Limb (tissue), 2 donors: ENCODE measurements at regions not wholly inside any gene's neighbourhood (a gene's known extent, or its start where the extent isn't known, plus 50 kb on each side); places are given as distances from the start of the nearest gene placed in this dataset.

Experiments used
- DNase-seq, 2 donors: peaks; one replicate each; pipeline ENCODE4 v3.0.0-alpha.2; 2016; ENCODE audit errors: extremely low spot score in 2 of 2

GRCh38 chr19:32165750-32166149 is 179.7 kb upstream of the ZNF507 start:
- DNase-seq: no peak

- DNase-seq: no peak
Measured at GRCh38 chr19:32166238-32166637, 179.2 kb upstream of the ZNF507 start.

GRCh38 chr19:32168111-32168510 is 177.3 kb upstream of the ZNF507 start:
- no peak for DNase-seq

- DNase-seq: no peak
Measured at GRCh38 chr19:32168606-32169005, 176.8 kb upstream of the ZNF507 start.

DNA sequence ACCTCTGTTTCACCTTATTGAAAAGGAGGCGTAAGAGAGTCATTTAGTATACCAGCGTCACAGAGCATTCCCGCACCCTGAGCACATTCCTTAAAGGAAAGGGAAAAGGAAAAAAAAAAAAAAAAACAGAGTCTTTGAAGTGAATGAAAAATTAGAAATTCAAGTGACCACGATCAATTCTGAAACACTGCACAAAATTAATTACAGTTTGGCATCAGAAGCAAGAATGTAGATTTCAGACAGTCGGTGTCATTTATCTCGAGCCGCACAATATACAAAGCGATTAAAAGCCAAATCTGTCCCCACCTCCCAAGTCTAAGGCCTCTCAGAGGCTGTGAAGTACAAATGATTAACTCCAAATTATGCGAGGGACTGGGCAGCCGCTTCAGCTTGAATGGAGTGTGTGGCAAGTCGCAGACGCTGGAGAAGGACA is 173.7 kb upstream of the ZNF507 start:
- no peak for DNase-seq

DNA sequence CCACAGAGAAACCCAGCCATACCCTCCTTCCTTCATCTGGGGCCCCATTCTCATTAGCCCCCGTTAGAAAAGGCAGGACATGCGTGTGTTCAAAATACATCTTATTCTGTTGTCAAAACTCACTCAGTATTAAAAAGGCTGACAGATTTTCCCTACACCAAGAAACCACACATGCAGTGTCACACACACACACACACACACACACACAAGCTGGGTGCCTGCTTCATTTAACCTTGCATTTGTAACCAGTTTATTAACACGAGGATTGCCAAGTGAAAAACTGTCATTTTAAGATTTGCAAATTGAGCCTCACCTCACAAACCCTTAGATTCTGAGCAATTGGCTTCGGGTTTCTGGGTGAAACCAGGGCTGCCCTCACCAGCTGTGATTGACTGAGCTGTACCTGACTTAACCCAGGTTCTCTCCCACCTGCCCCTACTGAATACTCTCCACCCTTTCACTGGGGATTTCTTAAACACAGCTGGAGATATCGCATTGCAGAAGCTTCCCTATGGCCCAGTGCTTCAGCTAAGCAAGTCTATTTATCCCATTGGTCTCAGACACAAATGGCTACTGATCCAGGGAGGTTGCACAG is 172.7 kb upstream of the ZNF507 start:
- no peak for DNase-seq

DNA sequence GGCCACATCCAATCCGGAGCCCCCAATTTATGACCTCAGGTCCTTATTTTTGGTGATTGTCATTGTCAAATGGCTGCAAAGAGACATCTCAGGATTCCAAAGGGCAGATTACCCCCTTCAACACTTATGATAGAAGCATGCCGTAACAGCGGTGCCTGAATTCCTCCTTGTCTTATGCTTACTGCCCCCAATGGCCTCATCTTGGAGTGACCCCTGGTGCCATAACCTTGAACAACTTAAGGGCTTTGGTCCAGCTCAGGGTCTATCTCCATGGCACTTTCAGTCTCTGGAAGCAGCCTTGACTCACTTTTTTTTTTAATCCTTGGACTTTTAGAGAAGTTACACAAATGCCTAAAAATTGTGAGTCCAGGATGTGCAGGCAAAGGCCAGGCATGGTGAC is 171.6 kb upstream of the ZNF507 start:
- no peak for DNase-seq

DNA sequence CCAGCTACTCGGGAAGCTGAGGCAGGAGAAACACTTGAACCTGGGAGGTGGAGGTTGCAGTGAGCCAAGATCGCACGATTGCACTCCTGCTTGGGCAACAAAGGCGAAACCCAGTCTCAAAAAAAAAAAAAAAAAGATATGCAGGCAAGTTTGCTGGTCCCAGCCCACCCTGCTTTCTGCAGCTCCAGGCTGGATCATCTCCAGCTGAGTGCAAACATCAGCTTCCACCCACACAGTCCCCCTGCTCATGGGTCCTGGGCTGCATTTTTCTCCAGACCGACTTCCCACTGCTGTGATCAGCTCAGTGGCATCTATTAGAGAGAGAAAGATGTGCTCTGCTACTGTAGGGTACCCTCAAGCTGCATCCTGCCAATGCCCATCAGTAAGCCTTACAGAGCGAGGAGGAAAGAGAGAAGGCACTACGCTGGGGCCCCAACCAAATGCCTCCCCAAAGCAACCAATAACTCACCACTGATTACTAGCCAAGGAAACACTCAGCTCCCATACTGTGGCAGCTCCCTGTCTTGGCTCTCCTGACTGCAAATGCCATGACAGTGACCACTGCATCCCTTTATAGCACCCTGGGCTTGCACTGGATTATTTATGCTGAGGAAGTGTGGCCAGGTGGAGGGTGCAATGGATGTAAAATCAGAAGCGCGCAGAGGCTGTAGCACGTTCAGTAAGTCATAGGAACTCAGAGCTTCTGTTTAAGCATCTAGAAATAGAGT is 170.9 kb upstream of the ZNF507 start:
- no peak for DNase-seq

- no peak for DNase-seq
Measured at GRCh38 chr19:32176591-32176990, 168.8 kb upstream of the ZNF507 start.

DNA sequence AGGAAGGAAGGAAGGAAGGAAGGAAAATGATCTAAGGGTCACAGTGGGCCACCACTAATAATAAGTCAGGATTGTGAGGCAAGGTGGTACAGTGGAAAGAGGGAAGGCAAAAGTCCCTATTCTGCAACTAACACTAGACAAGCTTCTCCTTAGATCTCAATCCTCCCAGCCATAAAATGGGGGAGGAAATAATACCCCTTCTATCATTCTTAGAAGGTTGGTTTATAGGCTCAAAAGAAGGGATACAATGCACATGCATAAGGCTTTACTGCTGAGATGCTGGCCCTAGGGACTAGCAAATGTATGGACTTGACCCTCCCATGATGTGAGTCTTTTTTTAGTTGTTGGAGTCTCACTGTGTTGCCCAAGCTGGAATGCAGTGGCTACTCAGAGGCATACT is 167.7 kb upstream of the ZNF507 start:
- DNase-seq: no peak

- DNase-seq: no peak
Measured at GRCh38 chr19:32178401-32178800, 167.0 kb upstream of the ZNF507 start.

DNA sequence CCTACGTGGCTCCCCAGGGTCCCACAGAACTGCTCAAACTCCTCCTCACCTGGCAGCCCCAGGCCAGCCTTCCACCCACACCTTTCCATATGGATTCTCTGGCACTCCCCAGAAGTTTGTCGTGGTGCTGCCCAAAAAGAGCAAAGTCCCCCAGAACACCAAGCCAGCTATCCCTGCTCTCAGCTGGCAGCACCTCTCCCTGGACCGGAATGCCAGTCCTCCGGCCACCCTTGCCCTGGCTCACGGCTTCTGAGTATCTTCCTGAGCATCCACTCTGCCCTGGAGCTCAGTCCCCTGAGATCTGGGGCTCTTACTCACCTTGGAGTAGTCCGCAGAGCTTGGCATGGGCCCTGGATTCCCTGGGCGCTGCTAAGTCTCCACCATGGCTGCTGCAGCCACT is 166.5 kb upstream of the ZNF507 start:
- DNase-seq: no peak

GRCh38 chr19:32181216-32181920 is 164.0 kb upstream of the ZNF507 start:
- no peak for DNase-seq

DNA sequence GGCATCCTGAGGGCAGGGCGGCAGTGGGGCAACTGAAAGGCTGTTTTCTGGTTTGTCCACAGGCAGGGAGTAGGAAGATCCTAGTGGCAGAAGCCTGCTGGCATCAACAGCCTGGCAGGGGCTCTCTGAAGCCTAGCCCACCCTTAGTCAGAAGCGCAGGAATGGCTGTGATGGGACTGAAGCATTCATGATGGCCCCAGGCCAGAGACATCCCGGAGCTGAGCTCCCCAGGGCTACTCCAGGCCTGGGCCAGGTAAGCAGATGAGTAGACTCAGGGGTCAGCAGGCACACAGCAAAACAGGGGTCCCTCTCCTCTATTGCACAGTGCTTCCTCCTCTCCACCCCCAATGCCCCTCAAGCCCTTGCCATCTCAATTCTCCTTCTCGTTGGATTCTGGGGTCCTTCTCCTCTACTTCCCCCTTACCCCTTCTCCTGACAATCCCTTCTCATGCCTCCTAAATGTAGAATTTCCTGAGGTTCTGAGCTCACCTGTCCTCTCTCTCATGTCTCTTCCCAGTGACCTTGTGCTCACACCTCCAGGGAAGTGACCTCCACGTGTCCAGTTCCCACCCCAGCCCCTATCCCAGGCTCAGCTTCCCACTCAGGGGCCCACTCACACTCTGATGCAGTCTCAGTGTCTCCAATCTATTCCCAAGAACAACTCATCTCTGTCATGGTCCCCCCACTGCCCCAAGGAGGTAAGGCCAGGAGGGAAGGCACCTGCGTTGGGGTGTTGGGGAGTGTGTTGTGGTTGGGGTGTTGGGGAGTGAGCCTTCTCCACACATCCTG is 158.7 kb upstream of the ZNF507 start:
- DNase-seq: no peak

- no peak for DNase-seq
Measured at GRCh38 chr19:32188921-32189320, 156.5 kb upstream of the ZNF507 start.

DNA sequence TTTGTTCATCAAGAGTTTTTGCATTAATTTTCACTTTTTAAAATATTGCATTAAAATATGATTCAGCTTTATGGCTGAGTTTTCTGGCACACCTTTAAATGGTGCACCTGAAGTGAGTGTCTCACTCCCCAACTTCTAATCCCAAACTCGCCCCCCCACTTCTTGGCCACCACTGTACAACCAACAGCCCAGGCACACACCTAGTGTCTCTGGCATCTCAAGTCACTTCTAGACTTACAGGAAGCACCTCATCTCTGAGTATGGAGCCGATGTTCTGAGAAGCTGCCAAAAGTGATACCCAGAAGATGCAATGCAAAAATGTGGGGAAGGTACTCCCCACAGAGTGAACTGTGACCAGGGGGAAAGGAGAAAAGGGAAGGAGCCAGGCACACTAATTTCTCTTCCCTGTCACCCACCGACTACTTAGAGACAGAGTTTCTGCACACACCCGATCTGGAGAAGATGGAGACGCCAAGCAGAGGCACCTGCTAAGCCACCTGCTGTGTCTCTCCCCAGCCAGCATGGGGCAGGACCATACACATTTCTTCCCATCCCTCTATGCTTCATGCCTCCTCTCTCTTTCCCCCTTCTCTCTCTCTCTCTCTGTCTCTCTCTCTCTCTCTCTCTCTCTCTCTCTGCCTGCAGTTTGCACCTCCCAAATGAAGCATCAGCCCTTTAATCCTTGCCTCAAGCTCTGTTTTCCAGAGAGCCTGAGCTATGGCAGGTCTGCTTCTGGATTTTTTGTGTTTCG is 155.3 kb upstream of the ZNF507 start:
- DNase-seq: peak in 1 of 2 donors; percentile 0

DNA sequence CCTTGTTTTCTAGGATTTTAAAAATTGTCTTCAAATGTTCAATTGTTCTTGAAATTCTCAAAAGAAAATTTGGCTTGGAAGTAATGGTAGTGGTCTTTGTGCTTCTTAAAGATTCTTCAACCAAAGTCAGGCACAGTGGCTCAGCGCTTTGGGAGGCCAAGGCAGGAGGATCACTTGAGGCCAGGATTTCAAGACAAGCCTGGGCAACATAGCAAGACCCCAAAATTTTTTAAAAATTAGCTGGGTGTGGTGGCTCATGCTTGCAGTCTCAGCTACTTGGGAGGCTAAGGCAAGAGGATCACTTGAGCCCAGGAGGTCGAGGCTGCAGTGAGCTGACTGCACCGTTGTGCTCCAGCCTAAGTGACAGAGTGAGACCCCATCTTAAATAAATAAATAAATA is 153.5 kb upstream of the ZNF507 start:
- DNase-seq: no peak

DNA sequence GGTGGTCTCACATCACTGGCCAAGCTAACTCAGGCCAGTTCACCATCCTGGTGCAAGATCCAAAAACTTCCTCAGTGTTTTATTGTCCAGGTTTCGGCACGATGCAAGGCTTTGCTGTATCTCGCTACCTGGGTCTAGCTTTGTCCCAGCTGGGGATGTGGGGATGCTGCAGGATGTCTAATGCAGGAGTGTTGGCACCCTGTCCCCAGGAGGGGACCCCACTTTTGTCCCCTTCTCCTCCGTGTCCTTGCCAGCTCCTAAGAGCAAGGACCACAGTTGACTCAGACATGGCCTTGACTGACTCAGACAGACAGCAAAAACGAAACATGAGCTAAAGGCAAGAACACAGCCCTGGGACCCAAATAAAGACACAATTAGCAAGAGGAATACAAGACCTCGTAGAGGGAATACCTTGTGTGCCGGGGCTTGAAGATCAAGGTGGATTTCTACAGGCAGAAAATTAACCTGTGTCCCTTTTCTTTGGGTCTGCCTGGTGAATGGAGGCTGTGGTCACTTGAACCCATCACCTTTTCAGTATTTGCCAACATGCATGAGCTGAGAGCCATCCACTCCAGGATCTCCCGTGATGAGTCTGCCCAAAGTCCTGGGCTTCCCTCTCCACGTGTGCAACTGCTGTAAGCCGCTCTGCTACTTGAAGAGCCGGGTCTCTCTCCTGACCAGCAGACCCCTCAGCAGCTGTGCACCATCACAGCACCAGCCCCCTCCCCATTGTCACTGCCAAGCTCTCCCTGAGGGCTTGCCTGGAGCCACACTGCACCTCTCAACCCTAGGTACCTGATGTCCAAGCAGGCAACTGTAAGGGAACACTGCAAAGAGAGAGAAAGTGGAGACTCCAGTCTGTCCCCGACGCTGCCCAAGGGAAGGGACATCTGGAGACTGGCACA is 149.5 kb upstream of the ZNF507 start:
- no peak for DNase-seq

DNA sequence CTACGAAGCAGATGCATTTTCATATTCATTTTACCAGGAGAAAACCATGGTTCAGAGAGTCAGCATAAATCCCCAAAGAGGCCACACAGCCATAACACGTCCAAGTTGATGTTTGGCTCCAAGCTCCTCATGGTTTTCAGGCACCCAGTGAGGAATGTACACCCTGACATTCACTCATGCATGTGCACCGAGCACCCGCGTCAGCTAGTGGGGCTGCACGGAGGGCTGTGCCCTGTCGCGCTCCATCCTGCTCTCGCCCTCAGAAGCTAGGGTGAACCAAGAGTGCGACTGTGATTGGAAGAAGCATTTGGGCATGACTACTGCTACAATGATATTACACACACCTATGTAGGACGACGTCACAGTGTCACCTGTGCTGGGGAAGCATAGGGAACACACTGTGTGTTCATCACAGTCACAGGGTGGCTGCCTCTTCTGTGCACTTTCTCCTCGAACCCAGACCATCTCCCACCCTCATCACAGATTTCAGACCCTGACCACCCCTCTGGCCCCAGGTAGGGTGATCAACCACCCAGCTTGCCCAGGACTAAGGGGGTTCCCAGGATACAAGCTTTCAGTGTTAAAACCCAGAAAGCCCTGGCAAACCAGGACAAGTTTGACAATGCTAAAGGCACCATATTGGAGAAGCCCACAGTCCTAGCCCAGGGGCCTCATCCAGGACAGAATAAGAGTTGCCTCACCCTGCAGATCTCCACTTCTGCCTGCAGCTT is 148.6 kb upstream of the ZNF507 start:
- no peak for DNase-seq
